GM18858 (cell line): ENCODE measurements at regions not wholly inside any gene's neighbourhood (a gene's known extent, or its start where the extent isn't known, plus 50 kb on each side); places are given as distances from the start of the nearest gene placed in this dataset.

Experiments used
- ATAC-seq: cut with Tn5 transposase; IDR thresholded peaks from one replicate; pipeline ENCODE4 v1.9.1; 2021; ENCODE audit not compliant: unreplicated experiment

DNA sequence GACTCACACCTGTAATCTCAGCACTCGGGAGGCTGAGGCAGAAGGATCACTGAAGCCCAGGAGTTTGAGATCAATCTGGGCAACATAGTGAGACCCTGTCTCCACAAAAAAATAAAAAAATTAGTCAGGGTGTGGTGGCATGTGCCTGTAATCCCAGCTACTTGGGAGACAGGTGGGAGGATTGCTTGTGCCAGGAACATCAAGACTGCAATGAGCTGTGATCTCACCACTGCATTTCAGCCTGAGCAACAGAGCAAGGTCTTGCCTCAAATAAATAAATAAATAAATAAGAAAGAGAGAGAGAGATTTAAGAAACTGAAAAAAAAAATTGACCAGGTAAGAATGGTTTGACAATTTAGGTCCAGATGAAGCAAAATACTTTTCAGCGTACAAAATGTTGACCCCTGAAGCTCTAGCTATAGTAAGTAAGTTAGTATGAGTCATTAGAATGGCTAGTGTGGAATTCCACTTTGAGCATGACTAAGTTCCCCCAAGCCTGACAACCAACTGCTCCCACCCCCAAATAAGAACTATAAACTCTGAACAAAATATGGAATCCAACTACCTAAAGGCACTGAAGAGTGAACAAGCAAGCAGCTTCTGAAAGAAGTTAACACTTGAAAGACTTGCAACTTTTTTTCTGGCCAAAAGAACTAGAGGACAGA is 217.8 kb upstream of the TLE4 start:
- ATAC-seq, result no peak

DNA sequence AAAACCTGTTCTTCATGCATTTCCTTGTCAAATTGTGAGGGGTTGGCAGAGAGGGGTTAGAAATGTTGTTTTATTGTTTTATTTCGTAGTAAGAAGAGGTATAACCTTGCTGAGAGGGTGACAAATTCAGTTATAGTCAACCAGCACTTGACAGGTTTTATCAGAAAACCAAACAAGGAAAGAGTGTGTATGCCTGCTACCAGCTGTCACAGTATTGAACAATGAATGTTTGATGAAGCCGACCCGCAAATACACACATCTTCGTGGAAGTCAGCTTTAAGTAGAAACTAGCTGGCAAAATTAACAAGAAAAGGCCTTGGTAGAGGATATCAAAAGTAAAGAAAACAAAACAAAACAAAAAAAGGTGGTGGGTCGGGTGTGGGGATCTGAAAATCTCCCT is 214.6 kb upstream of the TLE4 start:
- ATAC-seq, result no peak

DNA sequence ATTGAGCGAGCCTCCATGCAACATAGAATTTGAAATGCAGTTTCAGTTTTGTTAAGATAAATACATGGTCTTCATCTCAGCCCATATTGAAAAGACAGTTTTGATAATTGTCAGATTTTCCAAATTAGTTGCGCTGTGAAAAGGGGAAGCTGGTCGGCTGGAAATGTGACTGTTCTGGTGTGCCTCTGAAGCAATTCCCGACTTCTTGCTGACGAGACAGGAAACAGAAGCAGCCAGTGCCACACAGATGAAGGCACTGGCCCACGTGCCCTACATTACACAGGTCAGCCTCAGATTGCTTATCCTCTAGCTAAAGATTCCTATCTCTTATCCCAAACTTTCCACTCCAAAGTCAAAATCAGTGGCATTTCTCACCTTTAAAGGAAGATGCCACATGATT is 214.1 kb upstream of the TLE4 start:
- ATAC-seq, result no peak

DNA sequence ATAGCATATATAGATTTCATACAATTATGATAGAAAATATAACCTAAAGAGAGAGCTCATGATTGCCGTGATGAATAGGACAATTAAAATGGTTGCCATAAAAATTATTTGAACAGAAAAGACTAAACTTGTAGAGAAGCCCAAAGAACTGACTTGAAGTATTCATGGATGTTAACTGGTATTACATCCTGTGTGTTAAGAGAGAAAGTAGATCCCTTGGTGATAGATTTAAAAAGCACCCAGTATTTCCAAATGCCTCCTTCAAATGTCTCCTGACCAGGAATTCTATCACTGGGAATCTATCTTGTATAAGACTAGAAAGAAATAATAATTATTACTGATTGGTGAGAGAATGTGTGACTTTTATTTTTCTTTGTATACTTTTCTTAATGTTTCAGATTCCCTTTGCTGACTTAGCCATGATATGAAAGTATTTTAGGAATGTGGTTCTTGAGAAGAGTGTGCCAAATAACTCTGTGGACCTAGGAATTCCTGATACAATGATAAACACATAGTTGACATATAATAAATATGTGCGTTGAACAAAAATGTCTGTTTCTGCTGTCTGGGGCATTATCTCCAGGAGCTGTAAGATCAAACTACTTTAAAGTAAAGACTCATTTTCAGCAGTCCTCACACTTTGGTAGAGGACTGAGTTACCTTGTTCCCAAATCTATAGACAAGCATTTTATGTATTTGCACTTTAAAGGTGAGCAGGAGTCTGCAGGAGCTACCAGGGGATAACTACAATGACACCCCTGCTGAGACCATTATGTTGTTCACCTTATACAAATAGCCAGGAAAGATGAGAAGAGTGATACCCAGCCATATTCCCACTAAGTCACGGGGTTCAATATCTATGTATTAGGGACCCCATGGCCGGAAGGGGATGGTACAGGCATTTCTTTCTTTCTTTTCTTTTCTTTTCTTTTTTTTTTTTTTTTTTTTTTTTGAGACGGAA is 211.1 kb upstream of the TLE4 start:
- no peak for ATAC-seq

DNA sequence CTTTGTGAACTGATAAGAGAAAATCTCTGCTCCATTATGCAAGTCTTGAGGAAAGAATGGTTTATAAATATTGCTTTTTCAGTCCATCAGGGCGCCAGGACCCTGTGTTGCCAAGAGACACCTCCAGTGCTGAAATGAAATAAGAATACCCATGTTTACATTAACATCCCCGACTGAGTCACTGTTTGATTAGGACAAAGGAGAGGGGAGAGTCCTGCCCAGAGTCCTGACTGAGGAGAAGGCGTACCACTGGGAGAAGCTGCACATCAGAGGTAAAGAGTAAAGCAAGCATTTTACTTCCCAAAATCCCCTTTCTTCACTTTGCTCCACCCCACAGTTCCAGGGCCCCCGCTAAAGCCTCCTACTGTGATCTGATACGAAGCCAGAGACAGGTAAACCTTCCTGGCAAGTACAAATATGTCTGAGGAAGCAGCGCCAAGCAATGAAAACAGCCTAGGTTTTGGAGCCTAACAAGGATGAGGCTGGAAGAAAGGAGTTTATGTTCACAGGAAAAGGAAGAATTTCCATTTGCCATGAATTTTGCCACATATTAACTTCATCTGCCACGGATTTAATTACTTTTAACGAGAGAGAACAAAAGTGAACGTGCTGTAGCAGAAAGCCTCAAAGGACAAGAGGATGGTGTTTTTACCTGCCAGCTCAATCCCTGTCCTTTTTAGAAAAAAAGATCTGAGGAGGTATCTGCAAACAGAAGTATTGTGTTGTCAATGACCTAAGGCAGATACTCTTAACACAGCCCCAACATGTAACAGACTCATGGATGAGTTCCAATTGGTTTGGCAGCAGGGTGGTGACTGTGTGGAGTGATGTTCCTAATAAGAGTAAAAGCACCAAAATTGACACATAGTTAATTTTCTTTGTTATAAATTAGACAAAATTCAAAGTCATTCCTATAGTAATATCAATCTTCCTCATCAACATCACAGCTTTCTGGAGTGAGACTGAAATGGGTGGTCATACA is 209.4 kb upstream of the TLE4 start:
- no peak for ATAC-seq

DNA sequence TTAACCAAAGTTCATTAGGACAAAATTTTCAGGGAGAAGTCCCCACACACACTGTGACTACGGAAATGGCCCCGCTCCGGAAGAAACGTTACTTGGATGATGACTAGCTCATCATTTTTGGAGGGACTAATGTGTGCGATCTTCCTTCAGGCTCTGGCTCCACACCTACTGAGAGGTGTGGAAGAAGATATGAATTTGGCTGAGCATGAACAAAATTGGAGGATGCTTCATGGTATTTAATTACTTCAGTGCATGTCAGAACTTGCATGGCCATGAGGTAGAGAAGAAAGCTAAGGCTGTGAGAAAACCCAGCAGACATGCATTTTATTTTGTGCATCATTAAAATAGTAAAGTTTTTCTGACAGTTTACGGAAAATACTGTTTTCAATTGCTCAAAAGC is 202.1 kb upstream of the TLE4 start:
- no peak for ATAC-seq

DNA sequence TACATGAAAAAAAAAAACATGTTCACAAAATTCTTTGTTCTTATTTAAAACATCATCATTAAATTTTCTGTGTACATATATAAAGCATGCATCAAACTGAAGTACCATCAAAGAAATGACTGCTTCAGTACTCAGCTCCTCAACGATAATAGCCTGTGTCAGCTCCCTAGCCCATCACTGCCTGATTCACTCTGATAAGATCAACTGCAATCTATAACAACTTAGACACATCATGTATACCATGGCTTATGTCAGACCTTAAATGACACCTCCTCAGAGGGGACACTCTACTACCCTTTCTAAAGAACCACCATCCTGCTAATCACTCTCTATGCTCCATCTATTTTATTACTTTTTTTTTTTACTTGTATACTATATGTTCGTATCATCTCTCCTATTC is 200.5 kb upstream of the TLE4 start:
- ATAC-seq, result no peak

DNA sequence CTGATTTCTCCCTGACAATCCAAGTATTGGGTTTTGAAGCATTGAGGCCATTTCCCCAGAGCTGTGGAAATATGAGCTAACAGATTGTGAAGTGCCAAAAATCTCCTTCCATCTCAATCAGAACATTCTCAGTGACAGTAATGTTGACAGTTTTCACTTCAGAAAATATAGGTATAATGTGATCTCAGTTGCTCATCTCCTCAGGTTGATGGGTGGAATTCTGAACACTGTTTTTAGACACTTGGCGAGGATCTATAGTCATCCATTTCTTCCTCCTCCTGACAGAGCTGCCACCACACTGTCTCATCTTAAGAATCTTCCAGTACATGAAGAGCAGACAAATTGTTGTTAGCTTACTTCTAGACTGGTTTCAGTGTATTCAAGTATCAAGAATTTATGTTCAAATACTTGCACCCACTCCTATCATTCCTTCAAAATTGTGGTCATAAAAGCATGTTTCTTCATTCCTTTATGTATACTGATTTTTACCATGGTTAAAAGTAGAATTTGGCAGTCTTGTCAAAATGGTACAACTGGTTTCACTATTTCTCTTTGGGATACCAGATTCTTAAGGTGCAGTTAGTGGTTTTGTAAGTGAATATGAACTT is 199.7 kb upstream of the TLE4 start:
- no peak for ATAC-seq

DNA sequence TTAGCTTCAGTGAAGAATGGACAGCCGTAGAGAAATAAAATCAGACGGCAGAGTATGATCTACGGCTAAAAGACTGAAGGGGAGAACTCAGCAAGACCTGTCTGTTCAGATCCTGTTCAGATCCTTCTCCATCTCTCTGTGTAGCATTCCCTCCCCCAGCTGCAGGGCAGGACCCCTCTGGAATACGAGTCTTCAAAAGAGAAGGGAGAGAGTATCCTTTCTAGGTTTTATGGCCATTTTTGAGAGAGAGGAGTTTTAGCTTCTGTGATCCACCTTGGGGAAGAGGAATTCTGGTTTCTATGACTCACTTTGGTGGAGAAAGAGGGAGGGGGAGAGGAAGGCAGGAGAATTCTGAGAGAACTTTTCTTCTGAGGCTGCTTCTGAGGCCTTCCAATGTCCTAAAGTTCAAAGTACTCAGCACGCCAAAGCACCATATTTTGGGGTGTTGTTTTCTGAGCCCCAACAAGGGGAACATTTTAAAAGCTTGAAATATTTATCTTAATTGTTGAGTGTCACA is 194.4 kb upstream of the TLE4 start:
- no peak for ATAC-seq

DNA sequence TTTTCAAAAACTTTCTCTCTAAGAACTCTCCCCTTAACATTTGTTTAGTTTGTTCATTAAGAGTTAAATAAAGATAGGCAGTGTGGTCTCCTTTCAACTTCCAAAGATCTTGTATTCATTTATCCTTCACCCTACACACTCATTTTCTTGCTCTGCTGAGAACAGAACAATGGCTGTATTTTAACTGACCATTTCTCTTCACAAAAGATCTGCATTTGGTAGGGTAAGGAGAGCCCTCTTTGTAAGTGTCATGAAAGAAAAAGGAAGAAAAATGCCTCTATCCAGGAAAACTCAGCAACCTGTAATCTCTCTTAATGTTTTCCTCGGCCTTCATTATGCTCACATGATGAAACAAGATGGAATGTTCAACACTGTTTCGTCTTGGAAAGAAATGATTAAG is 193.7 kb upstream of the TLE4 start:
- no peak for ATAC-seq

DNA sequence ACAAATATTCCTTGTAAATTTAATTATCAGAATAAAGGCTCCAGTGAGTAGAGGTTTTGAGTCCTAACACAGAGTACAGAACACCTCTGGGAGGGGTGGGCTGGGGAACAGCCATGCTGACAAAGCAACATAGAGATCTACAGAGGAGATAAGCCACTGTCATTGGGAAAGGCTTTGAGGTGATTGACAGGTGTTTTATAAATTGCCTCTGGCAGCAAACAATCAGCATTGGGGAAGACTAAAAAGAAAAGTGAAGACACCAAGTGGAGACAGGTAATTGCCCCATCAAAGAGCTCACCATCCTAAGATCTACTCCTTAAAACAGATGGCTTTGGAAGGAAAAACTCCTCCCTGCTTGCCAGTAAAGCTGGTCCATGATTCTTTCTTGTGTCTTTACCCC is 189.7 kb upstream of the TLE4 start:
- ATAC-seq, result no peak

DNA sequence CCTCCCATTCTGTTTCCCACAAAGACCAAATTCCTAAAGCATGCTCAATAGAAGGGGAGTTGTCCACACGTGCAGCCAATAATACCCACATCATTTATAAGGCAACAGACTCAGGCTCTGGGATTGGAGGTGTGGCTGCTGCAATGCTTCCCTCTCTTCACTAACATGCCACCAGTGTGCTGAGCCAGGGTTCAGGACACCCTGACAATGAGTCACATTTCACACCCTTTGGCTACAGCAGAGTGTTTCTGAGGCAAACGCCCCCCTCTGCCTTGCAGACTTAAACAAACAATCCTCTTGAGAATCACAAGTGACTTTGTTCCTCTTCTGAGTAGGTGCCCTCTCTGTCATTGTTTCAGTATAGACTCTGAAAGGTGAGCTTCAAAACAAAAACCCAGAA is 189.3 kb upstream of the TLE4 start:
- ATAC-seq, result no peak

DNA sequence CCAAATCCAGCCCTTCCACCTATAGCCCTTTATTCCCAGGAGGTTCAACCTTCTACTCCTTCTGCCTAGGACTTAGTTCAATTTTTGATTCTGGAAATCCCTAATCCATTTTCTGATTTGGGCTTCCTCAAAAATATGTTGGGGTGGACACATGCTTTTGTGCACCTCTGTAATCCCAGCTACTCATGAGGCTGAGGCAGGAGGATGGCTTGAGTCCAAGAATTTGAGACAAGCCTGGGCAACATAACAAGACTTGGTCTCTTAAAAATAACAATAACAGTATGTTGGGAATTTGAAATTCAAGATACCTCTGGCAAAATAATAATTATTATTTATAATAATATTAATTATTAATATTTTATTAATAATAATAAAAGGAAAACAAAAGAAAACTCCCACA is 188.7 kb upstream of the TLE4 start:
- no peak for ATAC-seq

DNA sequence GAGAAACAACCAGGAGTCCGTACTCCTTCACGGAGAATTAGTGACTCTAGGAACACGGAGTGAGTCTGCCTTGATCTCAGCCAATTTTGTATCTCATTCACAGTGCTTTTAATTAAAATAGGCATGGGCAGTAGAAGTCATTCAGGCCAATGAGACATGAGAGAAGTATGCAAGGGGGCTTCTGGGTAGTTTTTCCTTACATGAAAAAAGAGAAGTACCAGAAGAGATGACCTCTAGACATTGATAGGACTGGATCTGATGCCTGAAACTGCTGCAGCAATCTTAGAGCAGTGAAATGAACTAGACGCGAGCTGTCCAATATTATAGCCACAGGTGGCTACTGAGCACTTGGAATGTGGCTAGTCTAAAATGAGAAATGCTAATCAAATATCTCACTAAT is 187.7 kb upstream of the TLE4 start:
- no peak for ATAC-seq

DNA sequence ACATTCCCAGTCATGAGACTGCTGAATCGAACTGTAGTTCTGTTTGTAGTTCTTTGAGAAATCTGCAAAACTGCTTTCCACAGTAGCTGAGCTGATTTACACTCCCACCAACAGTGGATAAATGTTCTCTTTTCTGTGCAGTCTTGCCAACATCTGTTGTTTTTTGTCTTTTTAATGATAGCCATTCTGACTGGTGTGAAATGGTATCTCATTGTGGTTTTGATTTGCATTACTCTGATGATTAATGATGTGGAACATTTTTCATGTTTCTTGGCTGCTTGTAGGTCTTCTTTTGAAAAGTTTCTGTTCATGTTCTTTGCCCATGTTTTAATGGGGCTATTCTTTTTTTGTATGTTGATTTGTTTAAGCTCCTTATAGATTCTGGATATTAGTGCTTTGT is 187.3 kb upstream of the TLE4 start:
- ATAC-seq, result no peak

DNA sequence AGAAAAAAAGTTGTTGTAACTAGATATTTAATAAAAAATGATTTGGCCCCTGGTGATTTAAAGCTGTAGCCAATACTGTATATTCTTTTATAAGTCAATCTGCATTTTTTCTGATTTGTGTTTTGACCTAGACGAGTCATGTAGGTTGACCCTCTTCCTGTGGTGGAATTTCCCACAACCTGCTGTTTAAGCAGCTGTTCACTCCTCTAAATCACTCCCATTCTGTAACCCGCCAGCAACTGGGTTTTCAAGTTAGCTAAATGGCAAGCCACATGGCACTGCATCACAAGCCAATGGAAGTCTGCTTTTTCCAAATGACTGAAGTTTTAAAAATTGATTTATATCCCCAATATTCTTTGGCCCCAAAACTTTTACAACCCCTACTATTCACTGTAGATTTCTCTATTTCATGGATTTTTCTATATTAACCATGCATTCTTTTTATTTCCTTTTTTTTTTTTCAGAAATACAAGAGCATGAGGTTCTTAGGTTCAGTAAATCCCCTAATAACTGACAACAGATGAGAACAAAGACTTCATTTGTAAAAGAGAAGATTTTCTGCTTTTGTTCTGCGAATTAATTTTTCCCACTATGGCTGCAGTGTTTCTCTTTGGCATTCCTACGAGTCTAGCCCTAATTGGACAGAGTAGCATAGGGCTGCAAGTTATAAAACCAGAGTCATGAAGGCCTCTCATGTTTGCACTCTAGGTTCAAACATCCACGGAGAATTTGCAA is 184.5 kb upstream of the TLE4 start:
- ATAC-seq, result no peak

DNA sequence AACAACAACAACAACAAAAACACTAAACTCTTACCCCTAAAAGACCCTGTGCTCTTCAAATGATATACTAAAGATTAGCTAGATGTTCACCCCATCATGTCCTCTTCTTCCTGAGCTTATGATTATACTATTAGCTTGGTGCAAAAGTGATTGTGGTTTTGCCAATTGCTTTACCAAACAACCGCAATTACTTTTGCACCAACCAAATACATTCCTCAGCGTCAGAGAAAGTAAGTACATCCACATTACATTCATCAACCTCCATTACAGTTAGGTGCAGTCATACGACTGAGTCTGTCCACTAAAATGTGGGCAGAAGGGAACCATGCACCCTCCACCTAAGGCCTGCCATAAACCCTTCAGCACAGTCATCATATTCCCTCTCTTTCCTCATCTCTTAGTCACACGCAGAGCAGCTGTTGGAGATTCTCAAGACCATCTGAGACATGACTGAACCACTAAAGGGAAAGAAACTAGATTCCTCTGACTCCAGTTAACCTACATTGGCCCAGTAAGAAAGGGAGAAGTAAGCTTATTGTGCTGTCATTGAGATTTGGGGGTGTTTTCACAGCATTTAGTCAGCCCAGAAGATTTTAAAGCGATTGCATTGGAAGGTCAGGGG is 181.6 kb upstream of the TLE4 start:
- ATAC-seq, result no peak

DNA sequence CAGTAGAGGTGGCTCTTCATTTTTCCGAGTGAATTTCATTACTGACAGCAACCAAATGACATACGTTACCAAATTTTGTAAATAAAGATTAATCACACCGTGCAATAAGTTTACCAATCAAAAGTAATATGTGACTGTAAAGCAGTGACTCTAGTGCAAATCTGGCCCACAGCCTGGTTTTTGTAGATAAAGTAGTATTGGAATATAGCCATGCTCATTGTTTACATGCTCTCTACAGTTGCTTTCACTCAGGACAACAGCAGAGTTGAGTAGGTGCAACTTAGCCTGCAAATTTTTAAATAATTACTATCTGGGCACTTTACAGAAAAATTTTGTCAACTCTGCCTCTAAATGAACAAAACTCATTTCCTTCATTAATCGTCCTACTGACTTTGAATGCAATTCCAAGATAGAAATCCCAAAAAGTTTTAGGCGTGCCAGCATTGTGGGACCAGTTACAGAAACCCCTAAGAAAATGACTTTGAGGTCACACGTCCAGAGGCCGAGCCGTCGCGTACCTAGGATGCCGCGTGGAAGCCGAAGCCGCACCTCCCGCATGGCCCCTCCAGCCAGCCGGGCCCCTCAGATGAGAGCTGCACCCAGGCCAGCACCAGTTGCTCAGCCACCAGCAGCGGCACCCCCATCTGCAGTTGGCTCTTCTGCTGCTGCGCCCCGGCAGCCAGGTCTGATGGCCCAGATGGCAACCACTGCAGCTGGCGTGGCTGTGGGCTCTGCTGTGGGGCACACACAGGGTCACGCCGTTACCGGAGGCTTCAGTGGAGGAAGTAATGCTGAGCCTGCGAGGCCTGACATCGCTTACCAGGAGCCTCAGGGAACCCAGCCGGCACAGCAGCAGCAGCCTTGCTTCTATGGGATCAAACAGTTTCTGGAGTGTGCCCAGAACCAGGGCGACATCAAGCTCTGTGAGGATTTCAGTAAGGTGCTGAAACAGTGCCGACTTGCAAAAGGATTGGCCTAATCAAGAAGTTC is 180.7 kb upstream of the TLE4 start:
- ATAC-seq, result no peak
